NCI-H460 (cell line): ENCODE measurements at regions not wholly inside any gene's neighbourhood (a gene's known extent, or its start where the extent isn't known, plus 50 kb on each side); places are given as distances from the start of the nearest gene placed in this dataset.

ENCODE experiments used
- DNase-seq: peaks from one replicate; pipeline ENCODE4 v3.0.0-alpha.2; 2016; ENCODE audit warnings: low read depth; ENCODE audit errors: extremely low read depth

GRCh38 chr4:152039023-152039481 is 278.2 kb upstream of the GATB start:
- DNase-seq: no peak

GRCh38 chr4:152038238-152038637 is 277.4 kb upstream of the GATB start:
- no peak for DNase-seq

DNA sequence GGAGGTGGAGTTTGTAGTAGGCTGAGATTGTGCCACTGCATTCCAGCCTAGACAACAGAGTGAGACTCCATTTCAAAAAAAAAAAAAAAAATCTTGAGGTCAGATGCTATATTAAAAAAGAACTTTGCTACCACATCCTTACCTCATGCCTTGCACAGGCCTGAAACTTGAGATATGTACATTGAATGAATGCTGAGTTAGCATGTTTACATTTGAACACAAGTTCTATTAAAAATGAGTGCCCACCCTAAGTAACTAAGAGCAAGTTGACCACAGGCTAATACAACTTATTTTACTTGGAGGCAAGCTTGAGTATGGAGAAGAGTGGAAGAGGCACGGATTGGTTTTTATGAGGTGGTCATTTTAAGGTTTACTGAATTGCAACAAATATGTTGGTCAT is 276.6 kb upstream of the GATB start:
- DNase-seq: no peak

DNA sequence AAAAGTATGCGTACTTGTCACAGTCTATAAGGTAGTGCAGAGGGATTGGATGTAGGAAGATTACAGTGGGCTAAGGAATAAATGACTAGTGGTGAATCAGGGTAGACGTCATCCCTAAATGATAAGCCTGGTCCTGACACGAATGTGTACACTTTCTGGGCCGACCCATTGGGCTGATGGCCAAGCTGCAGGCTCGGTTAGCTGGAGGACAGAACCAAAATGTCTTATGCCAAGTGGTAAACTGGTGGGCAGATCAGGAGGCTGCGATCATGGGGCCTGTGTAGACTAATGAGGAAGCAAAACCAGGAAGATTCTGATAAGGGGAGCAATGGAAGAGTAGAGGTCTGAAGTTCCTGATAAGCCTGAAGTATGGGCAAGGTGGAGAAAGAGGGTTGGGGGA is 272.8 kb upstream of the GATB start:
- DNase-seq: no peak

- no peak for DNase-seq
Measured at GRCh38 chr4:152032722-152033131, 271.9 kb upstream of the GATB start.

GRCh38 chr4:152029631-152030030 is 268.8 kb upstream of the GATB start:
- DNase-seq: no peak

GRCh38 chr4:152028131-152028530 is 267.3 kb upstream of the GATB start:
- no peak for DNase-seq

DNA sequence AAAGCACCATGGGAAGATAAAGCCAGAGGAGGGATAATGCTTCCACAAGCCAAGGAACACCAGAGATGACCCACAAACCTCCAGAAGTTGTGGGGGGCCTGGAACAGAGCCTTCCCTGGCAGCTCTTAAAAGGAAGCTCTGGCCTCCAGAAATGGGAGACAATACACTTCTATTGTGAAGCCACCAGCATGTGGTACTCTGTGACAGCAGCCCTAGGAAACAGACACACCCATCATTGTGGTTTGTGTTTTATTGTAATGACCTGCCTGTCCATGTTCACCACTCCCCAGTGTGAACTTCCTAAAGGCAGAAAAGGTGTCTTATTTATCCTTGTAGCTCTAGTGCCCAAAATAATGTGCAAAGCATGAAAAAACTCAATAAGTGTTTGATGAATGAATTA is 264.1 kb upstream of the GATB start:
- no peak for DNase-seq

DNA sequence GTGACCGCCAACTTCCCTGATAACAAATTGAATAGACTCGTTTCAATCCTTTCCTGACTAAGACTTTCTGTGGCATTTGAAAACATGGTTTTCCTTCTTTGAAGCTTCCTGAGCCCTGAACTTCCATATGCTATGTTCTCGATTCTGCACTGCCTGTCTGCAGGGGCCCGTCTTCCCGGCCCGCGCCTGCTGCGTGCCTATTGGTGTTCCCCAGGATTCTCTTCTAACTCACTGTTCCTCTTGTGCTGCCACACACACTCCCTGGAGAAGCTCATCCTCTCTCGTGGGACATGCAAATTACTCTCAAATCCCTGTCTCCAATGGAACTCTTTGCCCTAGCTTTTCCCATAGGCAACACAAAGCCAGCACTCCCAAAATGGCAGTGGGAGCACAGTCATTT is 262.9 kb upstream of the GATB start:
- DNase-seq: no peak

- no peak for DNase-seq
Measured at GRCh38 chr4:152022543-152022942, 261.7 kb upstream of the GATB start.

DNA sequence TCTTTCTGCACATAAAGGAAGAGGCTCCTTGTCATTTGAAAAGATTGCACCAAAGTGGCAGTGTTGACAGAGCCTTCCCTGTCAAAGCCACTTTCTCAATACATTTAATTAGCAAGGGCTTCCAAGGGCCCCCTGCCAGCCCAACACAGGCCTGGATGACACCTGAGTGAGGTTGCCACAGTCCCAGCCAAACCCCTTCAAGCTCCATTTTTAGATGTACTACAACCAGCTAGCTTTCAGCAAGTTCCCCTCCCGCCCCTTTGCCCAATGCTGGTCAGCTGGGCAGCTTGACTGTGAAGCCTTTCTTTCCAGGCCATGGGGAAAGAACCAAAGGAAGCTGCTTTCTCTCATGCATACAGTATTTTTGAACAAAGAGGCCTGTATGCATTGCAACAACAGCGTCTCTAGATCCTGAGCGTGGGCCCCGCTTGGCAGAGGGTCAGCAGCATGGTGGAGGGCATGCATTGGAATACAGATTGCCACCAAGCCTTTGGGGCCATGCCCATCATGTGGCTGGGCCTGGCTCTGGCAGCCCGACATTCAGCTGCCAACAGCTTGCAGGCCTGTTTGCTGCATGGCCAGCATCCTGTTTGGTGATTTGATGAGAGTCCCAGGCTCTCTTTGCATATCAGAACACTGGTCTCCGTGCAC is 261.1 kb upstream of the GATB start:
- DNase-seq: no peak

GRCh38 chr4:152020073-152020472 is 259.3 kb upstream of the GATB start:
- no peak for DNase-seq

- DNase-seq: no peak
Measured at GRCh38 chr4:152016303-152016620, 255.5 kb upstream of the GATB start.

DNA sequence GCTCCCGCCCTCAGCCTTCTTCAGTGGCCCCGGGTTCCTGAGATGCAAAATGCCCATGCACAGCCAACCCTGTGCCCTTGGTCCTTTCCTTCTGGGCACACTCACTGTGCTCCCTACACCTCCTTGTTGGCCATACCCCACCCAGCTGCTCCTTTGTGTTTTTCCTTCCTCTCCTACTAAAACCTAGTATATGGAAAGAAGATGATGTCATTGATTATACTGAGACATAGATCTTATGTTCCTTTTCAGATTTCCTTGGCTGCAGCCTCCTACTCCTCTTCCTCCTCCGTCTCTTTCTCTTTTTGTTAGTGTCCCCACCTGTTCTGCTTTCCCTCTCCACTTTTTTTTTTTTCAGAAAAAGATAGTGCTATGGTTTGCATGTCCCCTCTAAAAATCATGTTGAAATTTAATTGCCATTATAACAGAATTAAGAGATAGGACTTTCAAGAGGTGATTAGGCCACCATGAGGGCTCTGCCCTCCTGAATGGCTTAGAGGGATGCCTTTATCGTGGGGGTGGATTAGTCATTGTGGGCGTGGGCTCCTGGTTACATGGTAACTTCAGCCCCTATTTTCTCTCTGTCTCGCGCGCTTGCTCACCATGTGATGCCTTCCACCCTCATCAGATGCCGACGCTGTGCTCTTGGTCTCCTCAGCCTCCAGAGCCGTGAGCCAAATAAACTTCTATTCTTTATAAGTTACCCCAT is 254.9 kb upstream of the GATB start:
- DNase-seq: no peak

DNA sequence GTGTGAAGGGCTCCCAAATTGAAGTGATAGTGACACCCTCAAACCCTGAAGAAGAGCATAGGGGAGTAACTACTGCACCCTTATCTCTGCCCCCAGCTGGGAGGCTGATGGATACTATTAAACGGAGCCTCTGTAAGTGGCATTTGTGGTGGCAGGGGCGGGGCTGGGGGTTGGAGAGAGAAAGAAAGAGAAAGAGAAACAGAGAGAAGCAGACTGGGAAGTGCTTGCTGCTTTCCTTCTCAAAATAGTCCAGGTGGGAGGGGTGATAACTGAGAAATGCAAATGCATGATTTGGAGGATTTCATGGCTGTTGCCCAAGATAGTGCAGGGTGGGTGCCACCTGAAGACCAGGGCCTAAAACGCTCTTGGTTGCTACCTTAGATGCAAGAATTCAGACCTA is 253.5 kb upstream of the GATB start:
- no peak for DNase-seq

- DNase-seq: no peak
Measured at GRCh38 chr4:152011469-152011868, 250.7 kb upstream of the GATB start.

GRCh38 chr4:152010710-152011079 is 249.9 kb upstream of the GATB start:
- DNase-seq: no peak

DNA sequence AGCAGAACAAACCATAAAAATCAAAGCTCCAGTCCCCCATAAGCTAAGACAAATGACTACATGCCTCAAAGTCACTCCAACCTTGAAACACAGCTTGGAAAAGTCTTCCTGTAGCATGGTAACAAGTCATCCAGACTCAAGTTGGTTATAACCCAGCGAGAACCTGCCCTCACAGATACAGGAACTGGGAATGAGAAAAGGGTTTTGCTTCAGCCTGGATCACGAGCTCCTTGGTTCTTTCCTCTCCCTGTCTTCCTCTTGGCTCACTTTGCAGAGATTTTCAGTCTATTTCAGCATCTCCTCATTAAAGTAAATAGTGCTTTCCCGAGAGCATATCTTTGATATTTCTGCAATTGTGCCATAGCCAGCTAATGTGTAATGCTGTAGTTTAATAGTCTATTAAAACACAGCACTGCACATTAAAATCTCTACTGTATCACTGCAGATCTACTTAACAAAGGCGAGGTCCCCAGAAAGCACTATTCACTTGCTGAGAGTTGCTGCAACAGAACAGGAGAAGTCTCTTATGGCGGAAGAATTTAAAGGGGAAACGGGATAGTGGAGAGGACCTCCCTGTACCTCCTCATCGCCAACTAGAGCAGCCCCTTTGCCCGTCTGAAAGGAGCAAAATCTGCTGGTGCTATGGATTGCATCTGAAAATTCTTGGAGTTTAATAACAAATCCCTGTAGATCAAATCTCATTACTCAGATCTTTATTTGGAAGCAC is 249.3 kb upstream of the GATB start:
- no peak for DNase-seq

DNA sequence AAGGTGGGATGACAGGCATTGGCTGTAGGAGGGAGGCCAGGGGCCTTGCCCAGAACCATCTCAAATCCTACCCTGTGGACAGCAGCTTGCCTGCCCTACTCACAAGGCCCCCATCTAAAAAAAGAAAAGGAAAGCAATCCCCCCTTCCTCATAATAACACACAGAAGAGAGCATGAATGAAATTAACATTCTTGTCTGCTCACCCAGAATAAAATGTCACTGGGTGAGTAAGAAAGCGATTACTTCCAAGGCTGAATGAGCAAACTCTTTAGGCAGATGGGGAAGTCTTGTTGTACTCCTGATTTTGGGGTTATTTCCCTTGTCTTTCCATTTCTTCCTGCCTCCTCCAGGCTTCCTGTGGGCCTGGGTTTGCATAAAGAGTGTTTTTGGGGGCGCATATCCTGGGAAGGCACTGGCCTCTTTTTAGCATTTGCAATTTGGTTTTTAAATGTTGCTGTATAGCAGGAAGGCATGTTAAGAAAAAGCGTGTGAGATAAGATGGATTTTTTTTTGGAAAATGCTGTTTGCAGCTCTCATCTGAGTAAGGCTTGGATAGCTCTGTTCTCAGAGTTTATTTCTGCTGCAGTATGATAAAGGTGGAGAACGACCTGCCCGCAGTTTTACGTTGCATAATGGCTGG is 248.3 kb upstream of the GATB start:
- no peak for DNase-seq

DNA sequence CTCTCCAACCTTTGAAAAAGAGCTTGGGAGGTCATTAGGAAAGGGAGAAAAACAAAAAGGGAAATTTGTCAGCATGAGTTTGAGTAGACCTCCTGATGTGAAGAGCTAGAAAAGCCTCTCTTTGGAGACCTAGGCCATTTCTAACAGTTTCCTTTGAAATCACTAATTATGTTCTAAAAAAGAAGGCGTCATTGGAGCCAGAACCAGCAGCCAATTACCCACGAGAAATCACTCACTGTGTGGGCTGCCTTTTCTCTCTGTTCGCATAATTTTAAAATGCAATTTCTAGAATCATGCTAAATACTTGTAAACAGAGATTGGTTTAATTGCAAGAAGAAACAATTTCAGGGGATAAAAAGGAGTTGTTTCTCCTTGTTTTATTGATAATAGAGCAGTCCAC is 246.3 kb upstream of the GATB start:
- no peak for DNase-seq

- DNase-seq: no peak
Measured at GRCh38 chr4:152004801-152005200, 244.0 kb upstream of the GATB start.

GRCh38 chr4:152000518-152000917 is 239.7 kb upstream of the GATB start:
- DNase-seq: no peak
